ENCODE measurements at regions not wholly inside any gene's neighbourhood (a gene's known extent, or its start where the extent isn't known, plus 50 kb on each side); places are given as distances from the start of the nearest gene placed in this dataset.

GRCh38 chr13:44012910-44013757, 133.4 kb downstream of the LACC1 start:
- Histone ChIP-seq H3K4me1 (peaks cover 17 to 22% of the 10 kb centered on the region in 2 donors), H3K4me3 (no peak overlapping the region), H3K9me3 (no peaks in the 10 kb centered on the region), H3K36me3 (no peaks in the 10 kb centered on the region), H3K27me3 (no peaks in the 10 kb centered on the region), H3K27ac (peak overlapping the region in 3 of 4 donors; percentile 35 to 55 (median 46))
- DNase-seq (no peak), ATAC-seq (no peak)
- TF ChIP-seq POLR2A (IDR thresholded peaks at IDR 0.05): no peak
- no peak for TF ChIP-seq CTCF (IDR thresholded peaks at IDR 0.05 in 4 of 5, conservative IDR thresholded peaks at IDR 0.05 in 1 of 5)
- in situ Hi-C loops (cut with MboI; ENCODE audit: low sequenced_read_pairs in 4 of 4) (no loop called here), intact Hi-C loops (cut with DNase I; ENCODE audit: low total_unique reads) (no loop called here)

DNA sequence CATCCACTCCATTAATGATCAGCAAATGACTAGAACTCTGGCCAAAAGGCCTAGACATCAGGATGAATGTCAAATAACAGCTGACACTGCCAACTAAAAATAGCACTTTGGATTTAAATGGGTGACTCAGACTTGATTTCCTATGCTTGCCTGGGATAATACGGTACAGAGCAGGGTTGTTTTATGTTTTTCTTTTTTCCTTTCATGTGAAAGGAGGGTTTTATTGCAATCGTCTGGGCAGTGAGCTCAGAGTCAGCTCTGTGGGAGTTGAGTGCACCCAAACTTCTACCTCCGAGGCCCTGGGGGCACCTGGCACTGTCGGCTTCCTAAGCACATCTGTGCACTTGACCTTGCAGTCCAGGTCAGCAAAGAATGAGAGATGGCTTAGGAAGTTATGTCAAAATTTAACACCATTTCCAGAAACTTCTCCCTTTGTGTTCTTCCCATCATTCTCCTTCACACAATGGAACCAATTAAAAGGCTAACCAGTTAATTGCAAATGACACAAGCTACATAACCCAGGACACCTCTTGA, 134.1 kb downstream of the LACC1 start:
- no peak for DNase-seq
- TF ChIP-seq POLR2A (IDR thresholded peaks at IDR 0.05) (no peak), CTCF (IDR thresholded peaks at IDR 0.05 in 4 of 5, conservative IDR thresholded peaks at IDR 0.05 in 1 of 5) (no peak)
- in situ Hi-C loops (cut with MboI; ENCODE audit: low sequenced_read_pairs in 4 of 4) (no loop called here), intact Hi-C loops (cut with DNase I; ENCODE audit: low total_unique reads) (no loop called here)
- H3K4me3 ChIP-seq: no peak overlapping the region
- no peaks in the 10 kb centered on the region for H3K36me3 ChIP-seq
- H3K27me3 ChIP-seq: no peaks in the 10 kb centered on the region
- H3K9me3 ChIP-seq: no peaks in the 10 kb centered on the region
- peak; percentile 92 to 94 for ATAC-seq
- H3K27ac ChIP-seq: peak overlapping the region; percentile 29 to 55 (median 40)
- H3K4me1 ChIP-seq: peaks cover 17 to 28% of the 10 kb centered on the region in 2 donors

DNA sequence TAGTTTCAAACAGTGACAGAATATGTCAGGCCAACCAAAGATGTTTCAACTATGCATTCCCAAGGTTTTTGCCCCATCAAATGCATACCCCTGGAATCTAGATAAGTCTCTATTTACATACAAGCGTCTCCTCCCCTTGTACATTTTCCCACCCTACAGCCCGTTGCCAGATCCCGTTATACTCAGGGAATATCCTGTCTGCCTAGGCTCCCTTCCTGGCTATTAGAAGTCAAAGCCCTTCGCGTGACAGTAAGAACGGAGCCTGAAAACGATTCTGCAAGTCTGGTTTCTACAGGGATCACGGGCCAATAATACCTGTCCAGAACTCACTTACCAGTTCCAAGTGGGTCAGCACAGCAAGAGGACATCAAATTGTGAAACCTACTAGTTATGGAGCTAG, 134.8 kb downstream of the LACC1 start:
- H3K9me3 ChIP-seq: no peaks in the 10 kb centered on the region
- peak overlapping the region in 2 of 4 donors; percentile 29 to 35 for H3K27ac ChIP-seq
- DNase-seq (no peak), ATAC-seq (peak in 1 of 2 donors; percentile 31)
- intact Hi-C loops (cut with DNase I; ENCODE audit: low total_unique reads) (no loop called here), in situ Hi-C loops (cut with MboI; ENCODE audit: low sequenced_read_pairs in 4 of 4) (no loop called here)
- TF ChIP-seq CTCF (IDR thresholded peaks at IDR 0.05 in 4 of 5, conservative IDR thresholded peaks at IDR 0.05 in 1 of 5) (no peak), POLR2A (IDR thresholded peaks at IDR 0.05) (no peak)
- H3K36me3 ChIP-seq: no peaks in the 10 kb centered on the region
- peaks cover 17 to 31% of the 10 kb centered on the region in 2 donors for H3K4me1 ChIP-seq
- no peaks in the 10 kb centered on the region for H3K27me3 ChIP-seq
- H3K4me3 ChIP-seq: no peak overlapping the region

- no peak for TF ChIP-seq POLR2A (IDR thresholded peaks at IDR 0.05)
- no peak for TF ChIP-seq CTCF (IDR thresholded peaks at IDR 0.05 in 4 of 5, conservative IDR thresholded peaks at IDR 0.05 in 1 of 5)
- H3K4me1 ChIP-seq: peaks cover 17 to 31% of the 10 kb centered on the region in 2 donors
- H3K4me3 ChIP-seq: no peak overlapping the region
- H3K36me3 ChIP-seq: no peaks in the 10 kb centered on the region
- H3K9me3 ChIP-seq: no peaks in the 10 kb centered on the region
- no peak for ATAC-seq
- intact Hi-C loops (cut with DNase I; ENCODE audit: low total_unique reads) (loop anchor here (5.0 kb wide), 1 partner anchor 33 kb away; no protein-coding TSS in a partner anchor), in situ Hi-C loops (cut with MboI; ENCODE audit: low sequenced_read_pairs in 4 of 4) (no loop called here)
- no peaks in the 10 kb centered on the region for H3K27me3 ChIP-seq
- H3K27ac ChIP-seq: peak overlapping the region in 1 of 4 donors; percentile 8
- DNase-seq: no peak
Observed at GRCh38 chr13:44015118-44015517, 135.4 kb downstream of the LACC1 start.
